Ishikawa (cell line): ENCODE measurements at regions not wholly inside any gene's neighbourhood (a gene's known extent, or its start where the extent isn't known, plus 50 kb on each side); places are given as distances from the start of the nearest gene placed in this dataset.

ENCODE experiments used
- CEBPB ChIP-seq: IDR thresholded peaks from 2 replicates; pipeline ENCODE4 v1.6.1; 2012
- CREB1 ChIP-seq: IDR thresholded peaks from 2 replicates; pipeline ENCODE4 v1.6.1; 2012; ENCODE audit warnings: low read depth
- FOXM1 ChIP-seq: IDR thresholded peaks from 2 replicates; pipeline ENCODE4 v1.6.1; 2012; ENCODE audit warnings: low read depth, borderline replicate concordance
- MAX ChIP-seq: IDR thresholded peaks from 2 replicates; pipeline ENCODE4 v1.6.1; 2012
- RAD21 ChIP-seq: IDR thresholded peaks from 2 replicates; pipeline ENCODE4 v1.6.1; 2012; ENCODE audit warnings: low read depth
- REST ChIP-seq: IDR thresholded peaks from 2 replicates; pipeline ENCODE4 v1.6.1; 2012; ENCODE audit warnings: low read depth, mild to moderate bottlenecking
- TAF1 ChIP-seq: IDR thresholded peaks from 2 replicates; pipeline ENCODE4 v1.6.1; 2012; ENCODE audit warnings: low read depth, mild to moderate bottlenecking
- TCF12 ChIP-seq: IDR thresholded peaks from 2 replicates; pipeline ENCODE4 v1.6.1; 2012; ENCODE audit warnings: low read depth
- YY1 ChIP-seq: IDR thresholded peaks from 2 replicates; pipeline ENCODE4 v1.6.1; 2012; ENCODE audit warnings: low read depth
- ZBTB7A ChIP-seq: IDR thresholded peaks from 2 replicates; pipeline ENCODE4 v1.6.1; 2012; ENCODE audit warnings: low read depth

GRCh38 chr12:59934486-59934885 lies 338.7 kb downstream of the SLC16A7 start:
- TF ChIP-seq ZBTB7A (no peak), FOXM1 (no peak), MAX (no peak), REST (no peak), TAF1 (no peak), CEBPB (no peak), CREB1 (no peak), TCF12 (no peak), YY1 (no peak), RAD21 (no peak)
